PC-3 (cell line): ENCODE measurements at regions not wholly inside any gene's neighbourhood (a gene's known extent, or its start where the extent isn't known, plus 50 kb on each side); places are given as distances from the start of the nearest gene placed in this dataset.

ENCODE experiments used
- ATAC-seq: fragments of 200-7000 bp; cut with Tn5 transposase; 2 replicates; pipeline ENCODE4 v1.9.1; 2020; ENCODE audit warnings: mild to moderate bottlenecking, moderate library complexity
- BruUV-seq: library from RNA; stranded (reverse); fragments of 400-500 nt; replicated peaks from 2 replicates; lab custom pipeline; 2021; lab: Mats Ljungman, UMichigan
- CTCF ChIA-PET: fragments of 300-600 bp; sonication (Branson Sonifier 250); formaldehyde crosslinking; loops from one replicate; lab custom pipeline; 2022; ENCODE audit warnings: antibody characterized with exemption; lab: Charles Lee
- POLR2A ChIA-PET: fragments of 300-600 bp; sonication (Branson Sonifier 250); formaldehyde crosslinking; loops from one replicate; lab custom pipeline; 2022; ENCODE audit warnings: antibody characterized with exemption; ENCODE audit not compliant: unreplicated experiment; lab: Charles Lee
- DNase-seq: peaks from one replicate; pipeline ENCODE4 v3.0.0-alpha.2; 2015
- H2AFZ ChIP-seq: fragments of 300-600 bp; sonication (generic); 2 replicates; pipeline ENCODE4 v1.6.0; 2016; ENCODE audit warnings: antibody characterized with exemption, low read length
- H3F3A ChIP-seq: fragments of 300-600 bp; sonication (generic); one replicate; pipeline ENCODE4 v1.6.0; 2017; ENCODE audit warnings: antibody characterized with exemption, low read length, control low read depth, mild to moderate bottlenecking; ENCODE audit not compliant: unreplicated experiment
- H3K27ac ChIP-seq: fragments of 300-600 bp; sonication (generic); 2 replicates; pipeline ENCODE4 v1.5.1; 2016; ENCODE audit warnings: mild to moderate bottlenecking, low read length
- H3K27me3 ChIP-seq: fragments of 300-600 bp; sonication (generic); 2 replicates; pipeline ENCODE4 v1.6.1; 2016; ENCODE audit warnings: low read length, mixed read lengths
- H3K36me3 ChIP-seq: fragments of 300-600 bp; sonication (generic); 2 replicates; pipeline ENCODE4 v1.6.1; 2016; ENCODE audit warnings: low read depth, mixed run types, low read length, mixed read lengths
- H3K4me1 ChIP-seq: fragments of 300-600 bp; sonication (generic); 2 replicates; pipeline ENCODE4 v1.5.1; 2016; ENCODE audit warnings: low read length; ENCODE audit not compliant: insufficient read depth
- H3K4me2 ChIP-seq: fragments of 300-600 bp; sonication (generic); 2 replicates; pipeline ENCODE4 v1.6.0; 2016; ENCODE audit warnings: low read length
- H3K4me3 ChIP-seq: fragments of 300-600 bp; sonication (generic); 2 replicates; pipeline ENCODE4 v1.5.1; 2016; ENCODE audit warnings: mild to moderate bottlenecking, low read length, mixed read lengths
- H3K79me2 ChIP-seq: fragments of 300-600 bp; sonication (generic); 2 replicates; pipeline ENCODE4 v1.6.1; 2017; ENCODE audit warnings: low read length, mixed read lengths
- H3K9ac ChIP-seq: fragments of 300-600 bp; sonication (generic); 2 replicates; pipeline ENCODE4 v1.6.0; 2016; ENCODE audit warnings: mild to moderate bottlenecking, low read length
- H3K9me2 ChIP-seq: fragments of 300-600 bp; sonication (generic); replicated peaks from 2 replicates; pipeline ENCODE4 v1.6.1; 2016; ENCODE audit warnings: mixed run types, low read length, mixed read lengths
- H3K9me3 ChIP-seq: fragments of 300-600 bp; sonication (generic); 2 replicates; pipeline ENCODE4 v1.6.1; 2016; ENCODE audit warnings: low read length, mixed read lengths
- H4K20me1 ChIP-seq: fragments of 300-600 bp; sonication (generic); 2 replicates; pipeline ENCODE4 v1.6.1; 2016; ENCODE audit warnings: low read length, mixed read lengths
- EZH2 ChIP-seq: fragments of 300-600 bp; sonication (generic); IDR thresholded peaks from one replicate; pipeline ENCODE4 v1.6.1; 2017; ENCODE audit warnings: antibody characterized with exemption, mild to moderate bottlenecking, low read length; ENCODE audit not compliant: unreplicated experiment
- EZH2phosphoT487 ChIP-seq: fragments of 300-600 bp; sonication (generic); IDR thresholded peaks from 2 replicates; pipeline ENCODE4 v1.6.1; 2018; ENCODE audit warnings: mild to moderate bottlenecking, antibody characterized with exemption, low read length, borderline replicate concordance
- intact Hi-C: fragments of 100-400 bp; cut with micrococcal nuclease; formaldehyde crosslinking; loops from 2 replicates; pipeline ENCODE4 v1.9.0; 2023
- TF ChIP-seq, protein P1 (sequence below): fragments of 300-600 bp; sonication (generic); conservative IDR thresholded peaks from 2 replicates; pipeline ENCODE4 v1.5.1; 2017; ENCODE audit warnings: antibody characterized with exemption, low read depth, mild to moderate bottlenecking, low read length

DNA sequence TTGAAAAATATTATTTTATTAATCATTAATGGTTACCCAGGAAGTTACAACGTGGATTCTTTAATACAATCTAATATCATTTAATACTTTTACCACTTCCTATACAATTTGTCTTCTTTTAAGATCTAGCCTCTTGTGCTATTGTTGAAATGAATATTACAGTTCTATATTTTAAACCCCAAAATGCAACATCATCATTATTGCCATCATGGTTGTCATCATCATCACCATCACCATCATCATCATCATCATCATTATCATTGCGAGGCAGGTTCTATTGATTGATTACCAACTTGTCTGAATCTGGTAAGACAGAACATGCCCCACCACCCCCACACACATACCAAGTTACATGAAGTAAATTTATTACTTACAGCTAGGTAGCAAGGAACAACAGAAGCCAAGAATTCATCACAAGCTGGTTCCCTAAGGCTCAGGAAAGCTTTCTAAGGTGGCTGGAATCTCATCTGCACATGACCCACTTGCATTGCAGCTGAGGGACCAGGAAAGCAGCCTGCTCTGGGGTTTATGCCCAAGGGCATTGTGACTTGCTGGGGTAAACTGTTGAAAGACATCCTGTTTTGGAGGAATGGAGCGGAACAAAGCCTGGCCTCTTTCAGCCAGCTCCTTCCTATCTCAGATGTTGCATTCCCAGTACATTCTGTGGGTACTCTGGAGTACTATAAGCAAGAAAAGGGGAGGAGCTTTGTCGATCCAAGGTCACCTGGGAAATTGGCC lies 418.1 kb downstream of the PRR16 start:
- Histone ChIP-seq H3K27ac (no peak overlapping the region), H3K4me3 (no peak overlapping the region), H3K9me3 (no peaks in the 10 kb centered on the region), H3K79me2 (no peaks in the 10 kb centered on the region), H3K36me3 (no peaks in the 10 kb centered on the region), H3K9ac (no peak overlapping the region), H4K20me1 (no peaks in the 10 kb centered on the region), H3K9me2 (no peaks in the 10 kb centered on the region), H3K4me2 (no peak overlapping the region), H3F3A (no peaks in the 10 kb centered on the region), H2AFZ (no peak overlapping the region), H3K27me3 (no peaks in the 10 kb centered on the region), H3K4me1 (no peaks in the 10 kb centered on the region)
- POLR2A ChIA-PET: no interaction called here
- BruUV-seq: no TSS peak
- TF ChIP-seq, protein P1, sequence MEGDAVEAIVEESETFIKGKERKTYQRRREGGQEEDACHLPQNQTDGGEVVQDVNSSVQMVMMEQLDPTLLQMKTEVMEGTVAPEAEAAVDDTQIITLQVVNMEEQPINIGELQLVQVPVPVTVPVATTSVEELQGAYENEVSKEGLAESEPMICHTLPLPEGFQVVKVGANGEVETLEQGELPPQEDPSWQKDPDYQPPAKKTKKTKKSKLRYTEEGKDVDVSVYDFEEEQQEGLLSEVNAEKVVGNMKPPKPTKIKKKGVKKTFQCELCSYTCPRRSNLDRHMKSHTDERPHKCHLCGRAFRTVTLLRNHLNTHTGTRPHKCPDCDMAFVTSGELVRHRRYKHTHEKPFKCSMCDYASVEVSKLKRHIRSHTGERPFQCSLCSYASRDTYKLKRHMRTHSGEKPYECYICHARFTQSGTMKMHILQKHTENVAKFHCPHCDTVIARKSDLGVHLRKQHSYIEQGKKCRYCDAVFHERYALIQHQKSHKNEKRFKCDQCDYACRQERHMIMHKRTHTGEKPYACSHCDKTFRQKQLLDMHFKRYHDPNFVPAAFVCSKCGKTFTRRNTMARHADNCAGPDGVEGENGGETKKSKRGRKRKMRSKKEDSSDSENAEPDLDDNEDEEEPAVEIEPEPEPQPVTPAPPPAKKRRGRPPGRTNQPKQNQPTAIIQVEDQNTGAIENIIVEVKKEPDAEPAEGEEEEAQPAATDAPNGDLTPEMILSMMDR: no peak
- TF ChIP-seq EZH2 (no peak), EZH2phosphoT487 (no peak)
- intact Hi-C loops: no loop called here
- CTCF ChIA-PET: no interaction called here
- ATAC-seq (no peak), DNase-seq (no peak)

DNA sequence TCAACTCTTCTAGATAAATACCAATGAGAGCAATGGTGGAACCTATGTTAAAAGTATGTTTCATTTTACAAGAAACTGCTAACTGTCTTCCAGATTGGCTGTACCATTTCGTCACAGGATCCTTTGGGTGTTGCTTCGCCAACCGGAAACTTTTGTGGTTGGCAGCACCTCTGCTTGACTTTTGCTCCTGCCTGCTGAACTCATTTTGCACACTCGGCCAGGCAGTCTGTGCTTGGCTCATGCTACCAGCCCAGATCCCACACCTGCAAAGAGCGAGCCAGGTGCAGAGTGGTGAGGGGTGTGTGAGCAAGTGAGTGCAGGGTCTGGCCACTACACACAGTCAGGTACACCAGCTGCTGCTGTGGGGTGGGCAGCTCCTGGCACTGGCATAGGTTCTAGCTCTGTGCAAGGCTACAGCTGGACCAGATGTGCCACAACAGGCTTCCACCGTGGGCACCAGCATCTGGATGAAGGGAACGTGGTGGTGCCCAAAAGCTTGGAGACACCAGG lies 422.3 kb downstream of the PRR16 start:
- no TSS peak for BruUV-seq
- Histone ChIP-seq H4K20me1 (no peaks in the 10 kb centered on the region), H3K27me3 (no peaks in the 10 kb centered on the region), H2AFZ (no peak overlapping the region), H3K4me1 (no peaks in the 10 kb centered on the region), H3K36me3 (no peaks in the 10 kb centered on the region), H3K9me2 (no peaks in the 10 kb centered on the region), H3K9ac (no peak overlapping the region), H3K4me3 (no peak overlapping the region), H3K79me2 (no peaks in the 10 kb centered on the region), H3K9me3 (no peaks in the 10 kb centered on the region), H3K4me2 (no peak overlapping the region), H3F3A (no peaks in the 10 kb centered on the region), H3K27ac (no peak overlapping the region)
- intact Hi-C loops: no loop called here
- TF ChIP-seq, protein P1: no peak
- TF ChIP-seq EZH2 (no peak), EZH2phosphoT487 (no peak)
- ChIA-PET POLR2A (no interaction called here), CTCF (no interaction called here)
- ATAC-seq: no peak
- DNase-seq: no peak

DNA sequence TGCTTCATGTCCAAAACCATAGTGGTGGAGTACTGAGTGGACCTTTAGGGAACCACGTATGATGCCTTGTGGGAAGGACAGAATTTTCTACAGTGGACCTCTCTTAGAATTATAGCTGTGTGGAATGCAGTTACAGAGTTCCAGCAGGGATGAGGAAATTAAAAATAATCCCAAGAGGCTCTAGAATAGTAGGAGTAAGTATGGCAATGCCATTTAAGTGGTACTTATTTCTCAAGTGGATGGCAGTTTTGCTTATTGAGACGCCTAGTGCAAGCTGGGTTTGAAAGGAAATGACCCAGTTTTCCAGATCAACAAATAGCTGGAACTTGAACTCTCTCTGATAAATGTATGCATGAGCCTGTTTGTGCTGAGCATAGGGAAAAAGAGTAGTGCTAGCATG lies 431.6 kb downstream of the PRR16 start:
- Histone ChIP-seq H3K4me1 (no peaks in the 10 kb centered on the region), H3K9me2 (no peaks in the 10 kb centered on the region), H3K9ac (no peak overlapping the region), H3K79me2 (no peaks in the 10 kb centered on the region), H3K27ac (no peak overlapping the region), H3K9me3 (no peaks in the 10 kb centered on the region), H3K4me3 (no peak overlapping the region), H3K27me3 (no peaks in the 10 kb centered on the region), H2AFZ (no peak overlapping the region), H3K4me2 (no peak overlapping the region), H4K20me1 (no peaks in the 10 kb centered on the region), H3K36me3 (no peaks in the 10 kb centered on the region), H3F3A (no peaks in the 10 kb centered on the region)
- CTCF ChIA-PET: no interaction called here
- no peak for TF ChIP-seq EZH2
- TF ChIP-seq, protein P1: no peak
- no peak for TF ChIP-seq EZH2phosphoT487
- BruUV-seq: no TSS peak
- intact Hi-C loops: no loop called here
- ATAC-seq (no peak), DNase-seq (no peak)
- POLR2A ChIA-PET: no interaction called here
